AG10803 (cell line): ENCODE measurements at regions not wholly inside any gene's neighbourhood (a gene's known extent, or its start where the extent isn't known, plus 50 kb on each side); places are given as distances from the start of the nearest gene placed in this dataset.
"Not testable (repeated sequence)": the region's sequence is repeated elsewhere in the genome, so short reads cannot be mapped to it uniquely, and the experiment has no call there.

Experiments
- DNase-seq: peaks from one replicate; pipeline ENCODE4 v3.0.0; 2010; ENCODE audit warnings: low read depth
- H3K4me3 ChIP-seq: 2 replicates; pipeline ENCODE4 v1.5.1; 2011; ENCODE audit warnings: mild to moderate bottlenecking, low read length, control low read depth
- CTCF ChIP-seq: conservative IDR thresholded peaks from 2 replicates; pipeline ENCODE4 v1.5.1; 2011; ENCODE audit warnings: mild to moderate bottlenecking, low read length, control low read depth, inconsistent platforms

- DNase-seq, result no peak
- no peak overlapping the region for H3K4me3 ChIP-seq
- no peak for TF ChIP-seq CTCF
Measured at GRCh38 chr9:106023455-106023854, 329.1 kb downstream of the TMEM38B start.

GRCh38 chr9:106025453-106025852 is 331.1 kb downstream of the TMEM38B start:
- DNase-seq, result no peak
- TF ChIP-seq CTCF, result no peak
- H3K4me3 ChIP-seq, result no peak overlapping the region

GRCh38 chr9:106030146-106030545 is 335.8 kb downstream of the TMEM38B start:
- DNase-seq, result not testable (repeated sequence)

GRCh38 chr9:106032978-106033377 is 338.6 kb downstream of the TMEM38B start:
- DNase-seq, result no peak

More at GRCh38 chr9:106030146-106030545, 335.8 kb downstream of the TMEM38B start:
- H3K4me3 ChIP-seq, result not testable (repeated sequence)

GRCh38 chr9:106035806-106036205 is 341.5 kb downstream of the TMEM38B start:
- no peak overlapping the region for H3K4me3 ChIP-seq
- TF ChIP-seq CTCF, result no peak
- DNase-seq, result no peak

More at GRCh38 chr9:106032978-106033377, 338.6 kb downstream of the TMEM38B start:
- H3K4me3 ChIP-seq, result no peak overlapping the region
- TF ChIP-seq CTCF, result no peak

- DNase-seq, result no peak
- TF ChIP-seq CTCF, result no peak
- no peak overlapping the region for H3K4me3 ChIP-seq
Measured at GRCh38 chr9:106038266-106039001, 344.1 kb downstream of the TMEM38B start.

- no peak for TF ChIP-seq CTCF
- no peak overlapping the region for H3K4me3 ChIP-seq
- DNase-seq, result no peak
Measured at GRCh38 chr9:106039151-106039935, 345.0 kb downstream of the TMEM38B start.

GRCh38 chr9:106041920-106042319 is 347.6 kb downstream of the TMEM38B start:
- DNase-seq, H3K4me3 ChIP-seq: not testable (repeated sequence)
